ENCODE measurements at regions not wholly inside any gene's neighbourhood (a gene's known extent, or its start where the extent isn't known, plus 50 kb on each side); places are given as distances from the start of the nearest gene placed in this dataset.
"Not testable (repeated sequence)": the region's sequence is repeated elsewhere in the genome, so short reads cannot be mapped to it uniquely, and the experiment has no call there.

GRCh38 chr10:61045480-61045879, 101.5 kb upstream of the RHOBTB1 start:
- H3K4me1 Mint-ChIP-seq; POLR2A ChIA-PET; H3K27me3 Mint-ChIP-seq; H3K4me1 ChIP-seq (ENCODE audit: control insufficient read depth in 1 of 2, extremely low read depth in 1 of 2, insufficient read depth in 2 of 2, low read length in 2 of 2); H3K36me3 Mint-ChIP-seq; H3K9me3 ChIP-seq; H3K9me3 Mint-ChIP-seq; CTCF ChIA-PET; H3K4me3 Mint-ChIP-seq; H3K4me3 ChIP-seq (ENCODE audit: control insufficient read depth in 1 of 2, extremely low read depth in 1 of 2, low read length in 1 of 2); ATAC-seq (replicated peaks in 1 of 4); DNase-seq; H3K27ac Mint-ChIP-seq; H3K27ac ChIP-seq (ENCODE audit: low read length); H3K27me3 ChIP-seq (replicated peaks in 1 of 2; ENCODE audit: control insufficient read depth in 2 of 2, extremely low read depth in 1 of 2, insufficient read depth in 2 of 2, low read length in 1 of 2); H3K36me3 ChIP-seq (ENCODE audit: control insufficient read depth in 2 of 2, extremely low read depth in 1 of 2, insufficient read depth in 1 of 2, low read length in 1 of 2): not testable (repeated sequence)
- WGBS (ENCODE audit: insufficient coverage) = 80% methylated on average over 4 of the region's 5 CpGs

DNA sequence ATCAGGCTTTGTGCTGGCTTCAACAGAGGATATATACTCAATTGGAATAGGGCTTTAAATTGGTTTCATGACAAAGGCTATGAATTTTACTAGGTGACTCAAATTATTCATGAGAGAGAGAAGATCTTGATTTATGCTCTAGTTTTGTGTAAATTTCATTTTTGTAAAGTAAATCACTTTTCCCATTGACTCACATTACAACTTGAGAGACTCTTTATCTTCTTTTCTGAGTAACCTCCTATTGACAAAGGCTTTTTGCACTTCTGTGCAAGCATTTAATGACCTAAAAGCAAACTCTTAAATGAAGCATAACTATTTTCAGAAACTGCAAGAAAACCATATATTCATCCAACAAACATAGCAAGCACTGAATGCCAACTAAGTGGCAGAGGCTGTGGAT, 98.5 kb upstream of the RHOBTB1 start:
- no peaks in the 10 kb centered on the region for H3K4me1 ChIP-seq (ENCODE audit: control insufficient read depth in 1 of 2, extremely low read depth in 1 of 2, insufficient read depth in 2 of 2, low read length in 2 of 2)
- H3K36me3 ChIP-seq (ENCODE audit: control insufficient read depth in 2 of 2, extremely low read depth in 1 of 2, insufficient read depth in 1 of 2, low read length in 1 of 2) = no peaks in the 10 kb centered on the region
- ChIA-PET POLR2A (no interaction called here), CTCF (no interaction called here)
- Mint-ChIP-seq H3K36me3 (no peaks in the 10 kb centered on the region), H3K27ac (no peak overlapping the region), H3K4me3 (no peak overlapping the region), H3K27me3 (peaks cover 0 to 1% of the 10 kb centered on the region in 2 donors), H3K4me1 (no peaks in the 10 kb centered on the region), H3K9me3 (no peaks in the 10 kb centered on the region)
- no peaks in the 10 kb centered on the region for H3K27me3 ChIP-seq (replicated peaks in 1 of 2; ENCODE audit: control insufficient read depth in 2 of 2, extremely low read depth in 1 of 2, insufficient read depth in 2 of 2, low read length in 1 of 2)
- DNase-seq (no peak), ATAC-seq (replicated peaks in 1 of 4) (no peak)
- no peak overlapping the region for H3K27ac ChIP-seq (ENCODE audit: low read length)
- no peak overlapping the region for H3K4me3 ChIP-seq (ENCODE audit: control insufficient read depth in 1 of 2, extremely low read depth in 1 of 2, low read length in 1 of 2)
- H3K9me3 ChIP-seq = no peaks in the 10 kb centered on the region

DNA sequence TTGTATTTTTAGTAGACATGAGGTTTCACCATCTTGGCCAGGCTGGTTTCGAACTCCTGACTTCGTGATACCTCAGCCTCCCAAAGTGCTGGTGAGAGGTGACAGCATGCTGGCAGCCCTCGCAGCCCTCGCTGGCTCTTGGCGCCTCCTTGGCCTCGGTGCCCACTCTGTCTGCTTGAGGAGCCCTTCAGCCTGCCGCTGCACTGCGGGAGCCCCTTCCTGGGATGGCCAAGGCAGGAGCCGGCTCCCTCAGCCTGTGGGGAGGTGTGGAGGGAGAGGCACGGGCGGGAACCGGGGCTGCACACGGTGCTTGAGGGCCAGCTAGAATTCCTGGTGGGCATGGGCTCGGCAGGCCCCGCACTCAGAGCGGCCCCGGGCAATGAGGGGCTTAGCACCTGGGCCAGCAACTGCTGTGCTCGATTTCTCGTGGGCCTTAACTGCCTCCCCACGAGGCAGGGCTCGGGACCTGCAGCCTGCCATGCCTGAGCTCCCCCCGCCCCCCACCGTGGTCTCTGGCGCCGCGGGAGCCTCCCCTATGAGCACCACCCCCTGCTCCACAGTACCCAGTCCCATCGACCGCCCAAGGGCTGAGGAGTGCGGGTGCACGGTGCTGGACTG, 96.5 kb upstream of the RHOBTB1 start:
- 89% methylated on average over 30 of the region's 30 CpGs for WGBS (ENCODE audit: insufficient coverage)
- H3K36me3 ChIP-seq (ENCODE audit: control insufficient read depth in 2 of 2, extremely low read depth in 1 of 2, insufficient read depth in 1 of 2, low read length in 1 of 2) = no peaks in the 10 kb centered on the region
- no peaks in the 10 kb centered on the region for H3K4me1 ChIP-seq (ENCODE audit: control insufficient read depth in 1 of 2, extremely low read depth in 1 of 2, insufficient read depth in 2 of 2, low read length in 2 of 2)
- Mint-ChIP-seq H3K36me3 (no peaks in the 10 kb centered on the region), H3K27me3 (peaks cover 0 to 1% of the 10 kb centered on the region in 2 donors), H3K27ac (no peak overlapping the region), H3K9me3 (no peaks in the 10 kb centered on the region), H3K4me3 (no peak overlapping the region), H3K4me1 (no peaks in the 10 kb centered on the region)
- H3K4me3 ChIP-seq (ENCODE audit: control insufficient read depth in 1 of 2, extremely low read depth in 1 of 2, low read length in 1 of 2) = no peak overlapping the region
- no peak overlapping the region for H3K27ac ChIP-seq (ENCODE audit: low read length)
- ATAC-seq (replicated peaks in 1 of 4) (no peak), DNase-seq (no peak)
- ChIA-PET CTCF (no interaction called here), POLR2A (no interaction called here)
- no peaks in the 10 kb centered on the region for H3K27me3 ChIP-seq (replicated peaks in 1 of 2; ENCODE audit: control insufficient read depth in 2 of 2, extremely low read depth in 1 of 2, insufficient read depth in 2 of 2, low read length in 1 of 2)
- no peaks in the 10 kb centered on the region for H3K9me3 ChIP-seq

DNA sequence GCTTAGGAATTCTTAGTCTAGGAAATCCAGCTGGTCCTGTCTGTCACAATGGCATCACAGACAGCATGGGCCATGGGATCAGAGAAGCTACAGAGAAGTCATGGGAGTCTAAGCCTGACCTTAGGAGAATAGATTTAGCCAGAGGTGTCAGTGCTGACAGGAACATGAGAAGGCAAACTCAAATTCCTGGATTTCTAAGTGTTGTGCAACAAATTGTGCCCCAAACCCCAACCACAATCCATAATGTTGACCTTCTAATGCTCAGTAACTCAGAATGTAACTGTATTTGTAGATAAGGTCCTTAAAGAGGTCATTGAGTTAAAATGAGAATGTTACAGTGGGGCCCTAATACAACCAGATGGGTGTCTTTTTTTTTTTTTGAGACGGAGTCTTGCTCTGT, 95.9 kb upstream of the RHOBTB1 start:
- no peaks in the 10 kb centered on the region for H3K9me3 Mint-ChIP-seq

GRCh38 chr10:61037261-61037830, 93.4 kb upstream of the RHOBTB1 start:
- H3K36me3 ChIP-seq (ENCODE audit: control insufficient read depth in 2 of 2, extremely low read depth in 1 of 2, insufficient read depth in 1 of 2, low read length in 1 of 2); H3K9me3 ChIP-seq; H3K4me3 ChIP-seq (ENCODE audit: control insufficient read depth in 1 of 2, extremely low read depth in 1 of 2, low read length in 1 of 2); H3K4me3 Mint-ChIP-seq; H3K27me3 Mint-ChIP-seq; CTCF ChIA-PET; ATAC-seq (replicated peaks in 1 of 4); H3K27ac ChIP-seq (ENCODE audit: low read length); H3K4me1 Mint-ChIP-seq; H3K4me1 ChIP-seq (ENCODE audit: control insufficient read depth in 1 of 2, extremely low read depth in 1 of 2, insufficient read depth in 2 of 2, low read length in 2 of 2); H3K27me3 ChIP-seq (replicated peaks in 1 of 2; ENCODE audit: control insufficient read depth in 2 of 2, extremely low read depth in 1 of 2, insufficient read depth in 2 of 2, low read length in 1 of 2); H3K9me3 Mint-ChIP-seq; DNase-seq; POLR2A ChIA-PET; H3K27ac Mint-ChIP-seq; H3K36me3 Mint-ChIP-seq: not testable (repeated sequence)
- WGBS (ENCODE audit: insufficient coverage) = 86% methylated on average over 12 of the region's 16 CpGs

More for the DNA sequence above, 95.9 kb upstream of the RHOBTB1 start:
- DNase-seq = no peak
- no peaks in the 10 kb centered on the region for H3K4me1 Mint-ChIP-seq
- Histone ChIP-seq H3K4me3 (ENCODE audit: control insufficient read depth in 1 of 2, extremely low read depth in 1 of 2, low read length in 1 of 2) (no peak overlapping the region), H3K9me3 (no peaks in the 10 kb centered on the region), H3K4me1 (ENCODE audit: control insufficient read depth in 1 of 2, extremely low read depth in 1 of 2, insufficient read depth in 2 of 2, low read length in 2 of 2) (no peaks in the 10 kb centered on the region), H3K27ac (ENCODE audit: low read length) (no peak overlapping the region), H3K27me3 (replicated peaks in 1 of 2; ENCODE audit: control insufficient read depth in 2 of 2, extremely low read depth in 1 of 2, insufficient read depth in 2 of 2, low read length in 1 of 2) (no peaks in the 10 kb centered on the region), H3K36me3 (ENCODE audit: control insufficient read depth in 2 of 2, extremely low read depth in 1 of 2, insufficient read depth in 1 of 2, low read length in 1 of 2) (no peaks in the 10 kb centered on the region)
- ATAC-seq (replicated peaks in 1 of 4) = no peak
- ChIA-PET POLR2A (no interaction called here), CTCF (no interaction called here)
- H3K27me3 Mint-ChIP-seq = peaks cover 0 to 1% of the 10 kb centered on the region in 2 donors
- no peak overlapping the region for H3K27ac Mint-ChIP-seq
- H3K36me3 Mint-ChIP-seq = no peaks in the 10 kb centered on the region
- no CpG with 5 or more reads among the region's 1 CpG for WGBS (ENCODE audit: insufficient coverage)
- H3K4me3 Mint-ChIP-seq = no peak overlapping the region

GRCh38 chr10:61036148-61036547, 92.2 kb upstream of the RHOBTB1 start:
- H3K27me3 ChIP-seq (replicated peaks in 1 of 2; ENCODE audit: control insufficient read depth in 2 of 2, extremely low read depth in 1 of 2, insufficient read depth in 2 of 2, low read length in 1 of 2); H3K4me1 ChIP-seq (ENCODE audit: control insufficient read depth in 1 of 2, extremely low read depth in 1 of 2, insufficient read depth in 2 of 2, low read length in 2 of 2); ATAC-seq (replicated peaks in 1 of 4); H3K4me3 Mint-ChIP-seq; H3K9me3 ChIP-seq; H3K27ac Mint-ChIP-seq; DNase-seq; H3K4me3 ChIP-seq (ENCODE audit: control insufficient read depth in 1 of 2, extremely low read depth in 1 of 2, low read length in 1 of 2); H3K4me1 Mint-ChIP-seq; H3K36me3 ChIP-seq (ENCODE audit: control insufficient read depth in 2 of 2, extremely low read depth in 1 of 2, insufficient read depth in 1 of 2, low read length in 1 of 2); H3K27ac ChIP-seq (ENCODE audit: low read length); H3K9me3 Mint-ChIP-seq; CTCF ChIA-PET; H3K27me3 Mint-ChIP-seq; H3K36me3 Mint-ChIP-seq; POLR2A ChIA-PET: not testable (repeated sequence)
- WGBS (ENCODE audit: insufficient coverage) = 100% methylated on average over 3 of the region's 3 CpGs

GRCh38 chr10:61031341-61031740, 87.4 kb upstream of the RHOBTB1 start:
- Mint-ChIP-seq H3K36me3 (no peaks in the 10 kb centered on the region), H3K4me3 (no peak overlapping the region), H3K27me3 (peaks cover 5 to 6% of the 10 kb centered on the region in 2 donors), H3K4me1 (no peaks in the 10 kb centered on the region), H3K27ac (no peak overlapping the region), H3K9me3 (no peaks in the 10 kb centered on the region)
- no peak for DNase-seq
- H3K4me1 ChIP-seq (ENCODE audit: control insufficient read depth in 1 of 2, extremely low read depth in 1 of 2, insufficient read depth in 2 of 2, low read length in 2 of 2) = no peaks in the 10 kb centered on the region
- H3K27me3 ChIP-seq (replicated peaks in 1 of 2; ENCODE audit: control insufficient read depth in 2 of 2, extremely low read depth in 1 of 2, insufficient read depth in 2 of 2, low read length in 1 of 2) = no peaks in the 10 kb centered on the region
- ChIA-PET CTCF (no interaction called here), POLR2A (no interaction called here)
- H3K27ac ChIP-seq (ENCODE audit: low read length) = no peak overlapping the region
- H3K36me3 ChIP-seq (ENCODE audit: control insufficient read depth in 2 of 2, extremely low read depth in 1 of 2, insufficient read depth in 1 of 2, low read length in 1 of 2) = no peaks in the 10 kb centered on the region
- no peak for ATAC-seq (replicated peaks in 1 of 4)
- WGBS (ENCODE audit: insufficient coverage) = 90% methylated on average over 2 of the region's 3 CpGs
- no peak overlapping the region for H3K4me3 ChIP-seq (ENCODE audit: control insufficient read depth in 1 of 2, extremely low read depth in 1 of 2, low read length in 1 of 2)
- H3K9me3 ChIP-seq = no peaks in the 10 kb centered on the region
